Ascending aorta (tissue), 2 donors: ENCODE measurements at regions not wholly inside any gene's neighbourhood (a gene's known extent, or its start where the extent isn't known, plus 50 kb on each side); places are given as distances from the start of the nearest gene placed in this dataset.

Source experiments
- DNase-seq, 2 donors: peaks; one replicate each; pipeline ENCODE4 v3.0.0-alpha.2; 2019; ENCODE audit warnings: low spot score in 2 of 2
- H3K27ac ChIP-seq, 2 donors: fragments of 200-600 bp; sonication (generic); one replicate each; pipeline ENCODE4 v1.5.1; 2016 to 2017; ENCODE audit warnings: mild to moderate bottlenecking in 1 of 2
- H3K27me3 ChIP-seq: fragments of 200-600 bp; sonication (generic); one replicate; pipeline ENCODE4 v1.5.1; 2017
- H3K36me3 ChIP-seq, 2 donors: fragments of 200-600 bp; sonication (generic); one replicate each; pipeline ENCODE4 v1.5.1; 2016
- H3K4me1 ChIP-seq, 2 donors: fragments of 200-600 bp; sonication (generic); one replicate each; pipeline ENCODE4 v1.5.1; 2016 to 2017; ENCODE audit warnings: mild to moderate bottlenecking in 1 of 2
- H3K4me3 ChIP-seq, 2 donors: fragments of 200-600 bp; sonication (generic); one replicate each; pipeline ENCODE4 v1.5.1; 2016 to 2017; ENCODE audit warnings: mild to moderate bottlenecking in 1 of 2
- H3K9me3 ChIP-seq, 2 donors: fragments of 200-600 bp; sonication (generic); one replicate each; pipeline ENCODE4 v1.5.1; 2016
- CTCF ChIP-seq, 3 experiments: fragments of 200-600 bp in 2 of 3; fragments of 450-650 bp in 1 of 3; sonication (generic) in 2 of 3; IDR thresholded peaks; one replicate each; pipeline ENCODE4 v1.5.1; 2016 to 2019; ENCODE audit warnings: antibody characterized with exemption in 3 of 3, mild to moderate bottlenecking in 1 of 3, moderate library complexity in 1 of 3
- intact Hi-C: fragments of 100-400 bp; cut with DNase I; formaldehyde crosslinking; loops from one replicate; pipeline ENCODE4 v1.15.1; 2023

- Histone ChIP-seq H3K4me3 (no peak overlapping the region), H3K4me1 (no peaks in the 10 kb centered on the region), H3K27me3 (no peaks in the 10 kb centered on the region), H3K9me3 (no peaks in the 10 kb centered on the region), H3K36me3 (no peaks in the 10 kb centered on the region), H3K27ac (no peak overlapping the region)
- intact Hi-C loops, result loop anchor here (5.0 to 10.0 kb wide), 2 partner anchors 84 to 234 kb away; no protein-coding TSS in a partner anchor
- no peak for DNase-seq
- no peak for TF ChIP-seq CTCF (IDR thresholded peaks at IDR 0.05)
These were observed 173.2 kb upstream of the PRICKLE2 start for GRCh38 chr3:64398476-64398875.

GRCh38 chr3:64398006-64398405 lies 172.7 kb upstream of the PRICKLE2 start:
- H3K4me3 ChIP-seq, result no peak overlapping the region
- DNase-seq, result no peak
- no peak for TF ChIP-seq CTCF (IDR thresholded peaks at IDR 0.05)
- no peak overlapping the region for H3K27ac ChIP-seq
- intact Hi-C loops, result loop anchor here (5.0 to 10.0 kb wide), 2 partner anchors 84 to 233 kb away; no protein-coding TSS in a partner anchor
- H3K9me3 ChIP-seq, result no peaks in the 10 kb centered on the region
- no peaks in the 10 kb centered on the region for H3K27me3 ChIP-seq
- no peaks in the 10 kb centered on the region for H3K36me3 ChIP-seq
- no peaks in the 10 kb centered on the region for H3K4me1 ChIP-seq

GRCh38 chr3:64397573-64397972 lies 172.3 kb upstream of the PRICKLE2 start:
- Histone ChIP-seq H3K4me1 (no peaks in the 10 kb centered on the region), H3K9me3 (no peaks in the 10 kb centered on the region), H3K27ac (no peak overlapping the region), H3K27me3 (no peaks in the 10 kb centered on the region), H3K36me3 (no peaks in the 10 kb centered on the region), H3K4me3 (no peak overlapping the region)
- intact Hi-C loops, result loop anchor here (5.0 to 10.0 kb wide), 2 partner anchors 85 to 233 kb away; no protein-coding TSS in a partner anchor
- no peak for TF ChIP-seq CTCF (IDR thresholded peaks at IDR 0.05)
- no peak for DNase-seq

GRCh38 chr3:64395490-64395889 lies 170.2 kb upstream of the PRICKLE2 start:
- H3K4me3 ChIP-seq, result no peak overlapping the region
- no peaks in the 10 kb centered on the region for H3K4me1 ChIP-seq
- no peaks in the 10 kb centered on the region for H3K36me3 ChIP-seq
- no peak overlapping the region for H3K27ac ChIP-seq
- no peak for TF ChIP-seq CTCF (IDR thresholded peaks at IDR 0.05)
- no peak for DNase-seq
- H3K27me3 ChIP-seq, result no peaks in the 10 kb centered on the region
- intact Hi-C loops, result loop anchor here (5.0 to 10.0 kb wide), 2 partner anchors 87 to 231 kb away; no protein-coding TSS in a partner anchor
- H3K9me3 ChIP-seq, result no peaks in the 10 kb centered on the region

GRCh38 chr3:64393193-64393592 lies 167.9 kb upstream of the PRICKLE2 start:
- Histone ChIP-seq H3K27me3 (no peaks in the 10 kb centered on the region), H3K4me3 (no peak overlapping the region), H3K36me3 (no peaks in the 10 kb centered on the region), H3K4me1 (no peaks in the 10 kb centered on the region), H3K9me3 (no peaks in the 10 kb centered on the region), H3K27ac (no peak overlapping the region)
- DNase-seq, result no peak
- TF ChIP-seq CTCF (IDR thresholded peaks at IDR 0.05), result no peak
- intact Hi-C loops, result loop anchor here (10.0 kb wide), 1 partner anchor 228 kb away; no protein-coding TSS in a partner anchor

- Histone ChIP-seq H3K27ac (no peak overlapping the region), H3K27me3 (no peaks in the 10 kb centered on the region), H3K4me1 (no peaks in the 10 kb centered on the region), H3K4me3 (no peak overlapping the region), H3K36me3 (no peaks in the 10 kb centered on the region), H3K9me3 (no peaks in the 10 kb centered on the region)
- DNase-seq, result no peak
- no peak for TF ChIP-seq CTCF (IDR thresholded peaks at IDR 0.05)
- intact Hi-C loops, result loop anchor here (10.0 kb wide), 1 partner anchor 227 kb away; no protein-coding TSS in a partner anchor
These were observed 166.7 kb upstream of the PRICKLE2 start for GRCh38 chr3:64392001-64392400.
